HepG2 (cell line): ENCODE measurements at regions not wholly inside any gene's neighbourhood (a gene's known extent, or its start where the extent isn't known, plus 50 kb on each side); places are given as distances from the start of the nearest gene placed in this dataset.

Experiments used
- CTCF ChIP-seq: sonication (generic); formaldehyde crosslinking; IDR thresholded peaks from 2 replicates; pipeline ENCODE4 v1.5.0; 2020; ENCODE audit warnings: mild to moderate bottlenecking, missing genetic modification reagents, moderate library complexity
- SIN3A ChIP-seq: IDR thresholded peaks from 2 replicates; pipeline ENCODE4 v1.6.1; 2011; ENCODE audit warnings: low read depth, mild to moderate bottlenecking, control low read depth, low read length, borderline replicate concordance
- ZNF24 ChIP-seq: fragments of 450-650 bp; IDR thresholded peaks from 2 replicates; pipeline ENCODE4 v1.6.1; 2017; ENCODE audit warnings: antibody characterized with exemption, mild to moderate bottlenecking
- TF ChIP-seq, protein P1 (sequence below): sonication (generic); formaldehyde crosslinking; IDR thresholded peaks from 2 replicates; pipeline ENCODE4 v1.5.0; 2020; ENCODE audit warnings: mild to moderate bottlenecking, missing genetic modification reagents
- TF ChIP-seq, protein P2 (sequence below): sonication (generic); formaldehyde crosslinking; IDR thresholded peaks from 2 replicates; pipeline ENCODE4 v1.4.0; 2020; ENCODE audit warnings: mild to moderate bottlenecking, missing genetic modification reagents

GRCh38 chr13:98083507-98083906 is 59.4 kb upstream of the FARP1 start:
- TF ChIP-seq, protein P1, sequence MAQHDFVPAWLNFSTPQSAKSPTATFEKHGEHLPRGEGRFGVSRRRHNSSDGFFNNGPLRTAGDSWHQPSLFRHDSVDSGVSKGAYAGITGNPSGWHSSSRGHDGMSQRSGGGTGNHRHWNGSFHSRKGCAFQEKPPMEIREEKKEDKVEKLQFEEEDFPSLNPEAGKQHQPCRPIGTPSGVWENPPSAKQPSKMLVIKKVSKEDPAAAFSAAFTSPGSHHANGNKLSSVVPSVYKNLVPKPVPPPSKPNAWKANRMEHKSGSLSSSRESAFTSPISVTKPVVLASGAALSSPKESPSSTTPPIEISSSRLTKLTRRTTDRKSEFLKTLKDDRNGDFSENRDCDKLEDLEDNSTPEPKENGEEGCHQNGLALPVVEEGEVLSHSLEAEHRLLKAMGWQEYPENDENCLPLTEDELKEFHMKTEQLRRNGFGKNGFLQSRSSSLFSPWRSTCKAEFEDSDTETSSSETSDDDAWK = no peak
- no peak for TF ChIP-seq SIN3A
- no peak for TF ChIP-seq CTCF
- TF ChIP-seq, protein P2, sequence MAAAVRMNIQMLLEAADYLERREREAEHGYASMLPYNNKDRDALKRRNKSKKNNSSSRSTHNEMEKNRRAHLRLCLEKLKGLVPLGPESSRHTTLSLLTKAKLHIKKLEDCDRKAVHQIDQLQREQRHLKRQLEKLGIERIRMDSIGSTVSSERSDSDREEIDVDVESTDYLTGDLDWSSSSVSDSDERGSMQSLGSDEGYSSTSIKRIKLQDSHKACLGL (CRISPR knock-in tag) = no peak
- no peak for TF ChIP-seq ZNF24
